GM12878 (cell line): ENCODE measurements at regions not wholly inside any gene's neighbourhood (a gene's known extent, or its start where the extent isn't known, plus 50 kb on each side); places are given as distances from the start of the nearest gene placed in this dataset.

ENCODE experiments used
- ATAC-seq: fragments of 200-7000 bp; cut with Tn5 transposase; 3 replicates; pipeline ENCODE4 v1.9.1; 2020; ENCODE audit warnings: mild to moderate bottlenecking, moderate library complexity
- BruUV-seq: library from RNA; stranded (reverse); fragments of 400-500 nt; replicated peaks from 2 replicates; lab custom pipeline; 2021; lab: Mats Ljungman, UMichigan
- CTCF ChIA-PET: fragments of 300-600 bp; sonication (Branson Sonifier 250); formaldehyde crosslinking; extraction: SDS; loops from one replicate; lab custom pipeline; 2021; ENCODE audit warnings: inconsistent platforms; lab: Yijun Ruan, JAX
- POLR2A ChIA-PET: fragments of 350-600 bp; formaldehyde crosslinking; extraction: SDS; loops from one replicate; lab custom pipeline; 2021; ENCODE audit warnings: inconsistent platforms; lab: Charles Lee
- RAD21 ChIA-PET: fragments of 300-600 bp; sonication (Branson Sonifier 250); formaldehyde crosslinking; loops from one replicate; lab custom pipeline; 2023; ENCODE audit warnings: antibody characterized with exemption; ENCODE audit not compliant: unreplicated experiment; lab: Charles Lee
- SMC1A ChIA-PET: fragments of 300-600 bp; sonication (Branson Sonifier 250); formaldehyde crosslinking; loops from one replicate; lab custom pipeline; 2023; ENCODE audit not compliant: unreplicated experiment, uncharacterized antibody; lab: Charles Lee
- DNase-seq: peaks from one replicate; pipeline ENCODE4 v3.0.0-alpha.2; 2011; ENCODE audit warnings: low read depth, low spot score
- FAIRE-seq: peaks from 3 replicates; lab custom pipeline; 2011; peaks lifted over from hg19 to GRCh38; lab: Jason Lieb, UNC
- H2AFZ ChIP-seq: 2 replicates; pipeline ENCODE4 v1.6.0; 2011; ENCODE audit warnings: low read depth, low read length, control low read depth; ENCODE audit not compliant: control insufficient read depth
- H3K27ac ChIP-seq: 2 replicates; pipeline ENCODE4 v1.5.1; 2011; ENCODE audit warnings: control low read depth; ENCODE audit not compliant: control insufficient read depth, insufficient read depth
- H3K27me3 ChIP-seq, 2 experiments: replicated peaks in 1 of 2; 2 replicates each; pipeline versions ENCODE4 v1.6.0 to v1.6.1; 2011; ENCODE audit warnings: low read length in 1 of 2; ENCODE audit not compliant: control insufficient read depth in 2 of 2, insufficient read depth in 2 of 2
- H3K36me3 ChIP-seq, 2 experiments: 2 replicates each; pipeline ENCODE4 v1.5.1; 2011; ENCODE audit warnings: low read length in 1 of 2; ENCODE audit not compliant: control insufficient read depth in 2 of 2, insufficient read depth in 2 of 2
- H3K4me1 ChIP-seq: 2 replicates; pipeline ENCODE4 v1.6.1; 2011; ENCODE audit warnings: mild to moderate bottlenecking, low read length, moderate library complexity, mixed read lengths; ENCODE audit not compliant: control insufficient read depth, insufficient read depth
- H3K4me2 ChIP-seq: 2 replicates; pipeline ENCODE4 v1.6.0; 2011; ENCODE audit warnings: control low read depth; ENCODE audit not compliant: control insufficient read depth, insufficient read depth
- H3K4me3 ChIP-seq: fragments of 200-600 bp; sonication (generic); 2 replicates; pipeline ENCODE4 v1.5.1; 2016
- H3K79me2 ChIP-seq: 2 replicates; pipeline ENCODE4 v1.6.0; 2011; ENCODE audit warnings: low read length; ENCODE audit not compliant: control insufficient read depth, insufficient read depth
- H3K9ac ChIP-seq: 2 replicates; pipeline ENCODE4 v1.8.0; 2011; ENCODE audit warnings: low read length, control low read depth, mixed read lengths; ENCODE audit not compliant: control insufficient read depth, insufficient read depth
- H3K9me3 ChIP-seq: replicated peaks from 3 replicates; pipeline ENCODE4 v1.5.1; 2011; ENCODE audit warnings: mild to moderate bottlenecking, low read length; ENCODE audit not compliant: control insufficient read depth, insufficient read depth
- H4K20me1 ChIP-seq: 2 replicates; pipeline ENCODE4 v1.6.0; 2011; ENCODE audit not compliant: control insufficient read depth, insufficient read depth
- ATF3 ChIP-seq: IDR thresholded peaks from 2 replicates; pipeline ENCODE4 v1.6.1; 2011; ENCODE audit warnings: low read depth, mild to moderate bottlenecking, low read length, moderate library complexity, borderline replicate concordance; ENCODE audit errors: extremely low read depth
- BCL3 ChIP-seq: IDR thresholded peaks from 2 replicates; pipeline ENCODE4 v1.6.1; 2011; ENCODE audit warnings: borderline replicate concordance, low read depth, mild to moderate bottlenecking, moderate library complexity, low read length; ENCODE audit not compliant: insufficient read depth, poor library complexity, severe bottlenecking
- BRCA1 ChIP-seq: IDR thresholded peaks from 2 replicates; pipeline ENCODE4 v1.6.1; 2011; ENCODE audit warnings: low read depth, low read length, improper control_type of control experiment
- CBX5 ChIP-seq: sonication (generic); IDR thresholded peaks from 2 replicates; pipeline ENCODE4 v1.6.1; 2016; ENCODE audit warnings: low read depth, moderate library complexity, mild to moderate bottlenecking, inconsistent platforms
- E2F4 ChIP-seq: IDR thresholded peaks from 2 replicates; pipeline ENCODE4 v1.6.1; 2012; ENCODE audit warnings: low read depth, low read length, improper control_type of control experiment
- FOS ChIP-seq: IDR thresholded peaks from 3 replicates; pipeline ENCODE4 v1.6.1; 2011; ENCODE audit warnings: borderline replicate concordance; ENCODE audit not compliant: insufficient read length; ENCODE audit errors: extremely low read depth
- HCFC1 ChIP-seq: fragments of 150-350 bp; IDR thresholded peaks from 2 replicates; pipeline ENCODE4 v1.6.1; 2014; ENCODE audit warnings: low read length
- KDM1A ChIP-seq: fragments of 200-600 bp; sonication (generic); IDR thresholded peaks from 2 replicates; pipeline ENCODE4 v1.6.1; 2016; ENCODE audit warnings: borderline replicate concordance
- MAX ChIP-seq: IDR thresholded peaks from 2 replicates; pipeline ENCODE4 v1.6.1; 2012; ENCODE audit warnings: low read depth, low read length, improper control_type of control experiment
- NKRF ChIP-seq: fragments of 450-650 bp; conservative IDR thresholded peaks from 2 replicates; pipeline ENCODE4 v1.6.1; 2017; ENCODE audit warnings: mild to moderate bottlenecking, moderate library complexity
- PKNOX1 ChIP-seq: fragments of 450-650 bp; IDR thresholded peaks from 2 replicates; pipeline ENCODE4 v1.6.1; 2016; ENCODE audit warnings: mild to moderate bottlenecking
- RB1 ChIP-seq: fragments of 450-650 bp; formaldehyde crosslinking; IDR thresholded peaks from 2 replicates; pipeline ENCODE4 v1.6.1; 2017; ENCODE audit warnings: mild to moderate bottlenecking, borderline replicate concordance
- RCOR1 ChIP-seq: conservative IDR thresholded peaks from 2 replicates; pipeline ENCODE4 v1.6.1; 2012; ENCODE audit warnings: low read depth, low read length, improper control_type of control experiment
- SUPT20H ChIP-seq: IDR thresholded peaks from 2 replicates; pipeline ENCODE4 v1.6.1; 2011; ENCODE audit warnings: low read depth, mild to moderate bottlenecking, low read length, moderate library complexity, borderline replicate concordance; ENCODE audit not compliant: control insufficient read depth
- SUZ12 ChIP-seq: fragments of 200-600 bp; sonication (generic); IDR thresholded peaks from one replicate; pipeline ENCODE4 v1.6.1; 2018; ENCODE audit warnings: antibody characterized with exemption, mild to moderate bottlenecking; ENCODE audit not compliant: unreplicated experiment
- USF2 ChIP-seq: IDR thresholded peaks from 2 replicates; pipeline ENCODE4 v1.6.1; 2011; ENCODE audit warnings: low read depth, low read length, improper control_type of control experiment, borderline replicate concordance
- ZNF384 ChIP-seq: IDR thresholded peaks from 2 replicates; pipeline ENCODE4 v1.6.1; 2012; ENCODE audit warnings: low read depth, mild to moderate bottlenecking, low read length, improper control_type of control experiment, borderline replicate concordance
- WGBS: methylation state at CpG from one replicate; pipeline ENCODE4 v1.1.6; 2016; ENCODE audit warnings: low lambda C conversion rate; ENCODE audit not compliant: insufficient replicate concordance, insufficient coverage; ENCODE audit errors: missing lambda C conversion rate; 5-methylcytosine and 5-hydroxymethylcytosine counted together
- in situ Hi-C: fragments of 300-500 bp; cut with MboI; formaldehyde crosslinking; loops from 9 replicates; pipeline ENCODE4 v1.14.3; 2018; ENCODE audit warnings: mixed read lengths
- intact Hi-C: fragments of 100-400 bp; cut with micrococcal nuclease; formaldehyde crosslinking; loops from one replicate; pipeline ENCODE4 v1.14.2; 2022; ENCODE audit not compliant: unreplicated experiment

- no peak for ATAC-seq
- BruUV-seq, result no TSS peak
- no peaks in the 10 kb centered on the region for H3K4me1 ChIP-seq
- DNase-seq, result no peak
- in situ Hi-C loops (loop anchor here (10.0 kb wide), 1 partner anchor 443 kb away; no protein-coding TSS in a partner anchor), intact Hi-C loops (loop anchor here (5.0 to 10.0 kb wide), 2 partner anchors 233 to 435 kb away; no protein-coding TSS in a partner anchor)
- H2AFZ ChIP-seq, result no peak overlapping the region
- RAD21 ChIA-PET, result interaction anchor here (1.0 to 2.3 kb wide), 7 partner anchors 9 to 474 kb away, joined by 3 to 6 read pairs (median 5); no protein-coding TSS in a partner anchor
- CTCF ChIA-PET, result interaction anchor here (0.7 to 2.9 kb wide), 15 partner anchors 9 to 474 kb away, joined by 3 to 20 read pairs (median 5); no protein-coding TSS in a partner anchor
- H3K4me2 ChIP-seq, result no peak overlapping the region
- 93% methylated on average over 2 of the region's 2 CpGs for WGBS
- FAIRE-seq, result no peak
- H3K9ac ChIP-seq, result no peak overlapping the region
- no peaks in the 10 kb centered on the region for H3K27me3 ChIP-seq
- POLR2A ChIA-PET, result no interaction called here
- no peaks in the 10 kb centered on the region for H4K20me1 ChIP-seq
- H3K27ac ChIP-seq, result no peak overlapping the region
- H3K36me3 ChIP-seq, result no peaks in the 10 kb centered on the region
- H3K79me2 ChIP-seq, result no peaks in the 10 kb centered on the region
- SMC1A ChIA-PET, result interaction anchor here (0.7 to 2.8 kb wide), 6 partner anchors 9 to 438 kb away, joined by 3 to 7 read pairs (median 3); no protein-coding TSS in a partner anchor
- no peak overlapping the region for H3K4me3 ChIP-seq
- no peaks in the 10 kb centered on the region for H3K9me3 ChIP-seq
- TF ChIP-seq SUPT20H, result no peak
- no peak for TF ChIP-seq E2F4
- TF ChIP-seq USF2, result no peak
- no peak for TF ChIP-seq NKRF
- TF ChIP-seq HCFC1, result no peak
- TF ChIP-seq ATF3, result no peak
- TF ChIP-seq KDM1A, result no peak
- no peak for TF ChIP-seq CBX5
- no peak for TF ChIP-seq FOS
- no peak for TF ChIP-seq PKNOX1
- no peak for TF ChIP-seq BCL3
- TF ChIP-seq SUZ12, result no peak
- no peak for TF ChIP-seq MAX
- no peak for TF ChIP-seq RB1
- no peak for TF ChIP-seq ZNF384
- no peak for TF ChIP-seq RCOR1
- TF ChIP-seq BRCA1, result no peak
Observed at GRCh38 chr15:62307551-62307950, 142.5 kb upstream of the C2CD4B start.
